ENCODE measurements at regions not wholly inside any gene's neighbourhood (a gene's known extent, or its start where the extent isn't known, plus 50 kb on each side); places are given as distances from the start of the nearest gene placed in this dataset.

GRCh38 chr5:11998397-11998796 is 94.2 kb upstream of the CTNND2 start:
- peaks cover 0 to 1% (median 0%) of the 10 kb centered on the region in 3 experiments; a peak in 1 of 7 replicates for H3K36me3 Mint-ChIP-seq (ENCODE audit: insufficient read depth in 1 of 3, low read depth in 3 of 3)
- no peak overlapping the region for H3T11ph ChIP-seq (ENCODE audit: low read length)

More at GRCh38 chr5:11998397-11998796, 94.2 kb upstream of the CTNND2 start:
- Histone ChIP-seq H3K4me2 (ENCODE audit: insufficient read depth, insufficient read length, low read length) (no peak overlapping the region), H2BK5ac (ENCODE audit: insufficient read length, low read length) (no peak overlapping the region), H2BK15ac (ENCODE audit: low read depth, low read length) (no peak overlapping the region), H4K20me1 (ENCODE audit: control insufficient read depth, insufficient read depth, insufficient read length) (no peaks in the 10 kb centered on the region), H2BK120ac (ENCODE audit: low read depth, low read length, poor library complexity, severe bottlenecking) (no peak overlapping the region), H4K5ac (ENCODE audit: insufficient read length, low read depth, low read length) (no peak overlapping the region), H3K79me2 (ENCODE audit: insufficient read depth, low read length) (no peaks in the 10 kb centered on the region), H3K79me1 (ENCODE audit: insufficient read depth, low read depth, low read length, poor library complexity, severe bottlenecking) (no peaks in the 10 kb centered on the region), H2BK12ac (ENCODE audit: insufficient read length, low read depth, low read length) (no peak overlapping the region), H3K4ac (ENCODE audit: low read depth, low read length) (no peak overlapping the region), H2AFZ (ENCODE audit: low read length) (no peak overlapping the region), H3K23ac (ENCODE audit: insufficient read length, low read depth, low read length) (no peak overlapping the region), H4K91ac (ENCODE audit: insufficient read length, low read depth, low read length) (no peak overlapping the region), H3K9me3 (ENCODE audit: control insufficient read depth, low read depth, low read length) (no peaks in the 10 kb centered on the region), H3K27me3 (ENCODE audit: insufficient read depth, low read length) (no peaks in the 10 kb centered on the region), H3K23me2 (ENCODE audit: insufficient read length, low read depth, low read length, poor library complexity, severe bottlenecking) (no peaks in the 10 kb centered on the region), H3K4me1 (ENCODE audit: insufficient read depth, low read length) (no peaks in the 10 kb centered on the region), H3K14ac (ENCODE audit: insufficient read depth, low read length) (no peak overlapping the region), H2AK5ac (ENCODE audit: insufficient read length, low read length) (no peak overlapping the region), H4K8ac (replicated peaks; ENCODE audit: insufficient read length, low read depth, low read length) (no peak overlapping the region), H3K27ac (ENCODE audit: insufficient read length, low read depth, low read length) (no peak overlapping the region), H3K56ac (ENCODE audit: insufficient read length, low read depth, low read length) (no peak overlapping the region), H3K9ac (ENCODE audit: extremely low read depth, insufficient read length, low read length) (no peak overlapping the region), H2BK20ac (ENCODE audit: low read depth, low read length, poor library complexity, severe bottlenecking) (no peak overlapping the region), H3K18ac (ENCODE audit: insufficient read length, low read depth, low read length) (no peak overlapping the region)
- Mint-ChIP-seq H3K9me3 (peaks cover 5 to 6% of the 10 kb centered on the region in 2 experiments; a peak in 3 of 5 replicates), H3K4me3 (no peak overlapping the region), H3K27ac (no peak overlapping the region), H3K27me3 (ENCODE audit: low read depth) (no peaks in the 10 kb centered on the region), H3K4me1 (peaks cover under 1 to 2% of the 10 kb centered on the region in 2 experiments; a peak in 2 of 4 replicates)
- no peak for DNase-seq
- TF ChIP-seq CTCF (conservative IDR thresholded peaks at IDR 0.05): no peak
